GM23338 (cell line): ENCODE measurements at regions not wholly inside any gene's neighbourhood (a gene's known extent, or its start where the extent isn't known, plus 50 kb on each side); places are given as distances from the start of the nearest gene placed in this dataset.

ENCODE experiments used
- ATAC-seq: fragments of 200-7000 bp; cut with Tn5 transposase; 3 replicates; pipeline ENCODE4 v1.9.1; 2020
- DNase-seq: peaks from one replicate; pipeline ENCODE4 v3.0.0-alpha.2; 2015; ENCODE audit warnings: low spot score
- H2AFZ ChIP-seq: fragments of 200-600 bp; sonication (generic); 2 replicates; pipeline ENCODE4 v1.8.0; 2016; ENCODE audit warnings: antibody characterized with exemption, mild to moderate bottlenecking, moderate library complexity
- H3F3A ChIP-seq: fragments of 200-600 bp; sonication (generic); replicated peaks from 2 replicates; pipeline ENCODE4 v1.8.0; 2017; ENCODE audit warnings: antibody characterized with exemption, mixed run types, low read depth
- H3K27ac ChIP-seq: fragments of 200-600 bp; sonication (generic); 2 replicates; pipeline ENCODE4 v1.6.1; 2016; ENCODE audit warnings: low read depth
- H3K27me3 ChIP-seq: fragments of 200-600 bp; sonication (generic); 2 replicates; pipeline ENCODE4 v1.8.0; 2016; ENCODE audit warnings: mild to moderate bottlenecking, mixed run types, moderate library complexity; ENCODE audit not compliant: insufficient read depth
- H3K36me3 ChIP-seq: fragments of 200-600 bp; sonication (generic); 2 replicates; pipeline ENCODE4 v1.8.0; 2016; ENCODE audit warnings: mild to moderate bottlenecking; ENCODE audit not compliant: insufficient read depth
- H3K4me1 ChIP-seq: fragments of 200-600 bp; sonication (generic); 2 replicates; pipeline ENCODE4 v1.8.0; 2016; ENCODE audit warnings: mild to moderate bottlenecking, moderate library complexity; ENCODE audit not compliant: insufficient read depth
- H3K4me2 ChIP-seq: fragments of 200-600 bp; sonication (generic); 2 replicates; pipeline ENCODE4 v1.7.1; 2017; ENCODE audit warnings: mixed run types
- H3K4me3 ChIP-seq: fragments of 200-600 bp; sonication (generic); 2 replicates; pipeline ENCODE4 v1.6.1; 2016; ENCODE audit warnings: mixed run types
- H3K79me2 ChIP-seq: fragments of 200-600 bp; sonication (generic); replicated peaks from 2 replicates; pipeline ENCODE4 v1.8.0; 2017; ENCODE audit warnings: mild to moderate bottlenecking; ENCODE audit not compliant: insufficient read depth
- H3K9me2 ChIP-seq: fragments of 200-600 bp; sonication (generic); 2 replicates; pipeline ENCODE4 v1.8.0; 2017; ENCODE audit not compliant: insufficient read depth
- H4K20me1 ChIP-seq: fragments of 200-600 bp; sonication (generic); replicated peaks from 2 replicates; pipeline ENCODE4 v1.8.0; 2017; ENCODE audit warnings: mild to moderate bottlenecking; ENCODE audit not compliant: insufficient read depth
- H3K27ac Mint-ChIP-seq: 2 replicates; pipeline ENCODE4 v1.8.0; 2020; ENCODE audit warnings: inconsistent platforms, mild to moderate bottlenecking, moderate library complexity, mixed read lengths
- H3K27me3 Mint-ChIP-seq: 3 replicates; pipeline ENCODE4 v1.8.0; 2022; ENCODE audit warnings: low read depth, mild to moderate bottlenecking, moderate library complexity, mixed read lengths, inconsistent platforms; ENCODE audit not compliant: insufficient read depth, poor library complexity
- H3K36me3 Mint-ChIP-seq: 3 replicates; pipeline ENCODE4 v1.8.0; 2021; ENCODE audit warnings: low read depth, mild to moderate bottlenecking, inconsistent platforms, moderate library complexity, mixed read lengths
- H3K4me1 Mint-ChIP-seq: 3 replicates; pipeline ENCODE4 v1.8.0; 2020; ENCODE audit warnings: mild to moderate bottlenecking, inconsistent platforms, mixed read lengths
- H3K4me3 Mint-ChIP-seq: 3 replicates; pipeline ENCODE4 v1.8.0; 2021; ENCODE audit warnings: moderate library complexity, mild to moderate bottlenecking, inconsistent platforms, mixed read lengths
- H3K9me3 Mint-ChIP-seq: 3 replicates; pipeline ENCODE4 v1.8.0; 2020; ENCODE audit warnings: moderate library complexity, mild to moderate bottlenecking, inconsistent platforms, mixed read lengths
- CREB1 ChIP-seq: fragments of 250-450 bp; sonication (Bioruptor Pico); IDR thresholded peaks from 2 replicates; pipeline ENCODE4 v1.5.0; 2020; ENCODE audit warnings: low read depth, mild to moderate bottlenecking, moderate library complexity
- CTCF ChIP-seq, 2 experiments: fragments of 200-600 bp in 1 of 2; sonication (generic) in 1 of 2; conservative IDR thresholded peaks; 2 replicates each; pipeline versions ENCODE4 v1.5.1 to v1.6.1; 2016 to 2017; ENCODE audit warnings: antibody characterized with exemption in 2 of 2, low read depth in 2 of 2, mild to moderate bottlenecking in 2 of 2, moderate library complexity in 1 of 2
- ETS1 ChIP-seq: IDR thresholded peaks from 2 replicates; pipeline ENCODE4 v1.6.1; 2016; ENCODE audit warnings: antibody characterized with exemption
- EZH2 ChIP-seq: fragments of 200-600 bp; sonication (generic); IDR thresholded peaks from one replicate; pipeline ENCODE4 v1.8.0; 2017; ENCODE audit warnings: antibody characterized with exemption, mild to moderate bottlenecking, low read depth; ENCODE audit not compliant: unreplicated experiment
- EZH2phosphoT487 ChIP-seq: fragments of 200-600 bp; sonication (generic); IDR thresholded peaks from one replicate; pipeline ENCODE4 v1.8.1; 2018; ENCODE audit warnings: antibody characterized with exemption; ENCODE audit not compliant: unreplicated experiment
- JUNB ChIP-seq: IDR thresholded peaks from one replicate; pipeline ENCODE4 v1.6.1; 2016; ENCODE audit warnings: antibody characterized with exemption; ENCODE audit not compliant: unreplicated experiment
- NANOG ChIP-seq: IDR thresholded peaks from 2 replicates; pipeline ENCODE4 v1.6.1; 2016; ENCODE audit warnings: antibody characterized with exemption, borderline replicate concordance
- POLR2AphosphoS5 ChIP-seq: IDR thresholded peaks from 2 replicates; pipeline ENCODE4 v1.6.1; 2016; ENCODE audit warnings: antibody characterized with exemption, low read depth
- REST ChIP-seq: IDR thresholded peaks from one replicate; pipeline ENCODE4 v1.6.1; 2018; ENCODE audit warnings: antibody characterized with exemption; ENCODE audit not compliant: unreplicated experiment
- STAT1 ChIP-seq: IDR thresholded peaks from one replicate; pipeline ENCODE4 v1.6.1; 2016; ENCODE audit warnings: antibody characterized with exemption; ENCODE audit not compliant: unreplicated experiment
- ZNF114 ChIP-seq: fragments of 250-450 bp; sonication (Bioruptor Pico); IDR thresholded peaks from 2 replicates; pipeline ENCODE4 v1.5.0; 2020; ENCODE audit warnings: mild to moderate bottlenecking, moderate library complexity
- ZNF331 ChIP-seq: fragments of 250-450 bp; sonication (Bioruptor Pico); IDR thresholded peaks from 2 replicates; pipeline ENCODE4 v1.5.0; 2020; ENCODE audit warnings: low read depth, mild to moderate bottlenecking, moderate library complexity
- ZNF462 ChIP-seq: fragments of 250-450 bp; sonication (Bioruptor Pico); IDR thresholded peaks from 2 replicates; pipeline ENCODE4 v1.5.0; 2020; ENCODE audit warnings: mild to moderate bottlenecking, moderate library complexity

- no peak overlapping the region for H3K4me3 ChIP-seq
- Mint-ChIP-seq H3K4me3 (no peak overlapping the region), H3K4me1 (peaks cover 13% of the 10 kb centered on the region; the same call in 2 of the 3 replicates), H3K27me3 (peaks cover 32% of the 10 kb centered on the region), H3K27ac (no peak overlapping the region), H3K9me3 (no peaks in the 10 kb centered on the region; the same call in 2 of the 3 replicates), H3K36me3 (no peaks in the 10 kb centered on the region)
- no peak overlapping the region for H2AFZ ChIP-seq
- no peaks in the 10 kb centered on the region for H3K36me3 ChIP-seq
- H3F3A ChIP-seq: no peaks in the 10 kb centered on the region
- no peaks in the 10 kb centered on the region for H3K27me3 ChIP-seq
- ATAC-seq (no peak), DNase-seq (no peak)
- H3K79me2 ChIP-seq: no peaks in the 10 kb centered on the region
- no peak overlapping the region for H3K4me2 ChIP-seq
- no peaks in the 10 kb centered on the region for H3K4me1 ChIP-seq
- TF ChIP-seq ZNF331 (CRISPR knock-in tag): no peak
- no peak for TF ChIP-seq STAT1
- TF ChIP-seq REST: no peak
- no peak for TF ChIP-seq JUNB
- no peak for TF ChIP-seq ZNF462
- TF ChIP-seq CREB1 (CRISPR knock-in tag): no peak
- TF ChIP-seq ETS1: no peak
- no peak for TF ChIP-seq POLR2AphosphoS5
- TF ChIP-seq NANOG: no peak
- TF ChIP-seq EZH2phosphoT487: no peak
- no peak for TF ChIP-seq ZNF114 (CRISPR knock-in tag)
- no peak for TF ChIP-seq CTCF (conservative IDR thresholded peaks at IDR 0.05; ENCODE audit: low read depth in 2 of 2)
- TF ChIP-seq EZH2: no peak
- no peak overlapping the region for H3K27ac ChIP-seq
- H4K20me1 ChIP-seq: no peaks in the 10 kb centered on the region
- no peaks in the 10 kb centered on the region for H3K9me2 ChIP-seq
These were observed 90.2 kb upstream of the CDH4 start for GRCh38 chr20:61161726-61162390.
